Activated effector memory CD4-positive, alpha-beta T cell treated with anti-CD3 and anti-CD28 coated beads, Interleukin-2, amount 50 U/mL, for 16 hours (primary cell): ENCODE measurements at regions not wholly inside any gene's neighbourhood (a gene's known extent, or its start where the extent isn't known, plus 50 kb on each side); places are given as distances from the start of the nearest gene placed in this dataset.

Source experiments
- DNase-seq: peaks from one replicate; pipeline ENCODE4 v3.0.0-alpha.2; 2020

DNA sequence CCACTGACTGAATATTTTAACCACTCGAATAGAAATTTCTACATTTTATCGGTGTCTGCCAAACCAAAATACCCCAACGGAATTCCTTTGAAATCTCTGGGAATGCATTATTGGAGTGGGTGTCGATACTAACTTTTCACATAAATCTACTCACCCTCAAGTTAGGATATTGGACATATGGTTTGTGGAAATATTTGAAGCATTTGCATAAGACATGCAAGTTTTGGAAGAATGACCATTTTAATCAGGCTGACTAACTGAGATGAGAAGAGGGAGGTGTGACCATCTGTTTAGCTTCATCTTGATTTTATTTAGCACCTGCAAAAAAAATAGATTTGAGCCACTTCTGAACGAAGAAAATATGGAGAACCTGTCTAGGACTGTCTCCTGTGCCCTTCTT lies 61.2 kb downstream of the KLF6 start:
- DNase-seq = no peak

- no peak for DNase-seq
Observed at GRCh38 chr10:3720228-3721019, 64.6 kb downstream of the KLF6 start.

GRCh38 chr10:3719024-3719843 lies 65.8 kb downstream of the KLF6 start:
- no peak for DNase-seq

DNA sequence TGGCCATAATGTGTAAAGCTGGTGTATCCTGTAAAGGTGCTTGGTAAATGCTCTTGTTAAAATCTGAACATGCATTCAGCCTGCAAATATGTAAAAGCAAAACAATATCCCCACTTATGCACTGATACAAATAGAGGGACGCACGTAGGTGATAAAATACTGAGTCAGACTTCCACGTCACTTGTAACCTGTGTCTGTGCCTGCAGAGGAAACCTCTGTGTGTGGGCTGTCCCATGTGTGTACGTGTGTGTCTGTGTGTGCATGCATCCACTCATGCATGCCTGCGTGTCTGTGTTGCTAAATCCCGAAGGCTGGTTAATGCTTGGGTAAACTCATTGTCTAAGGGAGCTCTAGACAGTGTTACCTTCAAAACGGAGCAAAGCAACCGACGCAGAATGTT lies 68.9 kb downstream of the KLF6 start:
- no peak for DNase-seq

GRCh38 chr10:3714967-3715366 lies 70.0 kb downstream of the KLF6 start:
- no peak for DNase-seq

GRCh38 chr10:3714531-3714930 lies 70.5 kb downstream of the KLF6 start:
- DNase-seq = no peak

DNA sequence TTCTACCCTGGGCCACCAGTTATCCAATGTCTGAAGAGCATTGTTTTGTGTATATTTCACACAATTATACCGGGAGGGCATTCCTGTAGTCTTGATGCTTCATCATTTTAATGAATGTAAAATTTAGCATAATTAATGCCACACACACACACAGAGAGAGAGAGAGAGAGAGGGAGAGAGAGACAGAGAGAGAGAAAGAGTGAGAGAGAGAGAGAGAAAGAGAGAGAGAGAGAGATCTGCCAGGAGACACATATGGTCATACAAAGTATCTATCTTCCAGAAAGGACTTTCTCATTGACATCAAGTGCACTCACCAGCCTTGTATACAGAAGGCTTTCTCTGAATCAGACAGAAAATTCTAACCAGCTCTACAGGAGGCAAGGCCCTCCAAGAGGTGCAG lies 72.3 kb downstream of the KLF6 start:
- no peak for DNase-seq

DNA sequence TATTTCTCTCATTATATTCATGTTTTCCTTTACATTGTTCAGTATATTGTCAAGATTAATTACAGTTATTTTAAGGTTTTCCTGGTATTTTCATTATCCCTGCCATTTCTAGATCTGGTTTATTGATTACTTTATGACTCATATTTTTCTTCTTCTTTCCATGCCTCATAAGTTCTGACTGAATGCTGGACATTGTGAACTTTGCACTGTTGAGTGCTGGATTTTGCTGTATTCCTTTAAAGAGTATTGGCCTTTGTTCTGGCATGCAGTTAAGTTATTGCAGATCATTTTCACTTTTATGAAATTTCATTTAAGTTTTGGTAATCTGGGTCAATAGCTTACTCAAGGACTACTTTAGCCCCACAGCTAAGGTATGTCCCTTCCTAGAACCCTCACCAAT lies 73.1 kb downstream of the KLF6 start:
- no peak for DNase-seq

DNA sequence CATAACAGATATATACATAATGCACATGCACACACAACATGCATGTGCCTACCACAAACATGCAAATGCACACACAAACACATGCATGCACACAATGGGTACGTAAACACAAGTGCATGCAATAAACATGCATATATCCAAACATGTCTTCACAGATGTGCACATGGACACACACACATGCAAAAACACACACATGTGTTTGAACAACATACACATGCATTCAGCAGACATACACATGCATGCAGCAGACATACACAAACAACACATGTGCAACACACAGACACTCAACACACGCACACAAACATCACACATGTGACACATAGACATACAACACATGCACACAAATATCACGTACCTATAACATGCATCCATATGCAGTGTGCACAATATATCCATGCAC lies 74.2 kb downstream of the KLF6 start:
- DNase-seq = no peak

GRCh38 chr10:3709456-3710060 lies 75.5 kb downstream of the KLF6 start:
- no peak for DNase-seq

DNA sequence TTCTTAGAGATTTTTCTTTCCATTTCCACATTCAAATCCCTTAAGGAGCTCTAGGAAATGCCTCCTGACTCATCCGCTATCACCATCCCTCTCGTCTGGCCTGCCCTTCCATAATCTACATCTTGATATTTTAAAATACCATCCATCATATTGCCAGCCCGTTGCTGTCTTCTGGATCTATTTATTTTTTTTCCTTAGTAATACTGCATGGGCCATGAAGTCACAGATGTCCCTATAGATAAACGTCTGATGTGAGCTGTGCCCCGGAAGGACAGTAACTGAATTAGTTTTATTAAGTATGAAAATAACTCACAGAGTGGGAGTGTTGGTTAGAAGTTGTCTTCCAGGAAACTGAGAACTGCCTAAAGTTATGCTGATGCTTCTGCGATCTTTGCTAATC lies 76.2 kb downstream of the KLF6 start:
- DNase-seq = no peak

GRCh38 chr10:3704565-3705325 lies 80.3 kb downstream of the KLF6 start:
- no peak for DNase-seq

DNA sequence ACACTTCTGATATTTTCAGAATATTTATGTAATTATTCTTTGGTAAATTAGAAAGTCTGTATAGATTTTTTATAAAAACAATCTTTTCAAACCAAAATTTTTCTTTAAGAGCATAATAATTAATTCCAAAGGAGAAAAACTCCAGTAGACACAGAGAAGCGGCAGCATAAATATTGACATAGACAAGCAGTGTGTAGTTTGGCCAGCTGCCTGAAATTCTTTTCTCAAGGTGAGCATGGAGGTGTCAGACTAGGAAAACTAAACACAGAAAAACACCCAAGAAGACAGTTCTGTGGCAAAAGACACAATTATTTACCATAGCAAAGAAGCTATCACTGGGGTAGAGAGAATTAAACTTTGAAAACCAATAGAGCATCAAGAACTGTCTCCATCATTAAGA lies 82.4 kb downstream of the KLF6 start:
- DNase-seq = no peak

- no peak for DNase-seq
Observed at GRCh38 chr10:3702056-3702546, 82.9 kb downstream of the KLF6 start.

DNA sequence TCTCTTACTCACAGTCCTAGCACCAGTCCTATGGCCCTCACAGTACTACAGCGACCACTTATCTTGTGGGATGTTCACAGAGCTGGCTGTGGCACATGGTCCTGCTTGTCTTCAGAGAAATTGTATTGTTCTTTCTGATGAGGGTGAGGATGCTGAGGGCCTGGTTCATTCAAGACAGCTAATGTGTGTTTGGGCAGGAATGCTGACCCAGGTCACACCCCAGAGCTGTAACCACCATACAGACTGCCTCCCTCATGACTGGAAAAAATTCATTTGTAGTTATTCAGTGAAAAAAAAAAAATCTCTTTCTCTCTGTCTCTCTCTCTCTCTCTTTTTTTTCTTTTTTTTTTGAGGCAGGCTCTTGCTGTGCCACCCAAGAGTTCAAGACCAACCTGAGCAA lies 83.5 kb downstream of the KLF6 start:
- DNase-seq = no peak

- DNase-seq = no peak
Observed at GRCh38 chr10:3700531-3701076, 84.4 kb downstream of the KLF6 start.

- DNase-seq = no peak
Observed at GRCh38 chr10:3699916-3700315, 85.1 kb downstream of the KLF6 start.

DNA sequence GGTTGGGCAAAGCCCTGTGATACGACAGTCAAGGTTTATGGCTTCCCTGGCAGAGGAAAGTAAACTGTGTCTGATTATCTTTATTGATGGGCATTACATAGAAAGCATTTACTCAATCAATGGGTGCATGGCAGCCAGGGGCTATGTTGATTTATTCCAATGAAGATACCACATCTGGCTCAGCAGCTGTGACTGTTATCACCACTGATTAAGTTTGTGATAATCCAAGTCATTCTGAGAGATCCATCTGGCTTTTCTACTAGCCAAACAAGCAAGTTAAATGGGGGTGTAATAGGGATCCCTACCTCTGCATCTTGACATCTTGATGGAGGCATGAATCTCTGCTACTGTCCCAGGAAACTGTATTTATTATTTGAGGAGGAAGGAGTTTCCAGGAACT lies 86.7 kb downstream of the KLF6 start:
- DNase-seq = no peak

DNA sequence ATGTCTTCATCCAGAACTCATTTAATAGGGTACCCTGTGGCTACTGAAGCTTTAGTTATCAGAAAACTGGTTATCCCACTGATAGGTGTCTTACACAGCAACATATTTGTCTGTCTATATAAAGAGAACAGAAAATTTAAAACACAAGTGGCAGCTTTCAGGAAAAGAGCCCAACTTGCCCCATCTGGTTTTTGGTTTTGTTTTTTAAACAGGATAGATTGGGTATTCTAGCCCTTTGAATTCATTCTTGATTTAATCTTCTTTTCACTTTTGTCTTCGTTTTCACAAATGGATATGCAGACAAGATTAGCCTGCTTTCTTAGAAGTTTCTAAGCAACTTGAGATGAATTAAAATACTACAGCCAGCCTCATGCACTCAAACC lies 91.3 kb downstream of the KLF6 start:
- DNase-seq = no peak

DNA sequence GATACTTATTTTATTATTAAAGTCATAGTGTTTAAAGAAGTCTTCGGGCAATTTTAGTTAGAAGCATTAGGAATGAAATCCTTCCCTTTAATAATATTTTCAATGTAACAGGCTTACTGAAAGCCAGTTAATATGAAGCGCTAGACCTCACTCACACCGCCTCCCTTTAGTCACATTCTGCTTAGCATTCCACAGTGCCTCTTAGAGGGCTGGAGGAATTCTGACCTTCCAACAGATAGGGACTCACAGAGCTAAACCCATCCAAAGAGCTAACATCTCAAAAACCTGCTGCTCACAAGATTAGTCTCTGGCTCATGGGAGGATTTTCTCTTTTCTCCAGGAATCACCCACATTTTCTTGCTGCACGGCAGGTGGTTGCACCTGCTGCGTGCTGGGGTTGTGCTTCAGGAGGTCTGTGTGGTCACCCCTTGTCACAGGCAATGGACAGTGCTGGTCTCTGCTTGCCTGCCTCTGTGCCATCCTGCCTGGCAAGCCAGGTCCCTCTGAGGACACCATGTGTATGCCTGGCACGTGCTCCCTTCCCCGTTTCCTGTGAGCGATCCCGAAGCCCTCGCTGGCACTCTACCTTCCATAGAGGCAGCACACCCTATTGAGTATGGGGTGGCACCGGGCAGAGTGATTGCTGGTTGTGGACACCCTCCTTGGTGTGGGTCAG lies 91.8 kb downstream of the KLF6 start:
- DNase-seq = no peak

DNA sequence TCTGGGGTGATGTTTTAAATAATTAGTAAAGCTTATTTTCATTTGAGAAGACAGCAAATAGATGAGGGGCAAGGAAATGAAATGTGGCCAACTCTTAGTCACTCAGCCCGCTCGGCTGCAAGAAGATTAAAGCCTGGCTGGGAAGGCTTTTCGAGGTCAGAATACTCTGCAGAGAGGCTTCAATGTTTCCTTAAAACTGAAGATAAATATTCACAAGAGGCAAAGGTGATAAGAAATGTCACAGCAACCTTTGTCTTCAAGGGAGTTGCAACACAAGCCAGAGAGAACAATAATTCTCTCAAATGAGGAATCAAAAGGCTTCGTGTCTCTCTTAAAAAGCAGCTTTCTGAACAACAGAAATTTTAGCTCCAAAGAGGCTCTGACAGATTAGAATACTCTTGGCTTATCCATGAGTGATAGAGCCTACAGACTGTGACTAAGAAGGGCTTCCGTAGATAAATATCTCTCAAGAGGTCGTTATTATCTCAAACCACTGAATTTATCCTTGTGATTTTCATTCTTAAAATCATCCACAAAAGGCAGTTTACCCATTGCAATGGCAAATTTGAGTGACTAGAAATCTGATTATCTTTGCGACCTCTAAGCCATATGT lies 92.5 kb downstream of the KLF6 start:
- DNase-seq = no peak

- DNase-seq = no peak
Observed at GRCh38 chr10:3691482-3691881, 93.5 kb downstream of the KLF6 start.
